Type B pancreatic cell (in vitro differentiated cells): ENCODE measurements at regions not wholly inside any gene's neighbourhood (a gene's known extent, or its start where the extent isn't known, plus 50 kb on each side); places are given as distances from the start of the nearest gene placed in this dataset.
"Not testable (repeated sequence)": the region's sequence is repeated elsewhere in the genome, so short reads cannot be mapped to it uniquely, and the experiment has no call there.

Experiments used
- DNase-seq: peaks from one replicate; pipeline ENCODE4 v3.0.0; 2021; ENCODE audit warnings: mixed read lengths; ENCODE audit not compliant: unreplicated experiment; ENCODE audit errors: extremely low spot score
- H3K27ac Mint-ChIP-seq: 2 replicates; pipeline ENCODE4 v1.8.0; 2021; ENCODE audit warnings: mild to moderate bottlenecking, mixed read lengths
- H3K27me3 Mint-ChIP-seq: 2 replicates; pipeline ENCODE4 v1.8.0; 2021; ENCODE audit warnings: mixed read lengths
- H3K36me3 Mint-ChIP-seq: 2 replicates; pipeline ENCODE4 v1.8.0; 2021; ENCODE audit warnings: mixed read lengths
- H3K4me1 Mint-ChIP-seq: one replicate; pipeline ENCODE4 v1.8.0; 2021; ENCODE audit warnings: mixed read lengths; ENCODE audit not compliant: unreplicated experiment
- H3K4me3 Mint-ChIP-seq: 2 replicates; pipeline ENCODE4 v1.8.0; 2021; ENCODE audit warnings: mild to moderate bottlenecking, mixed read lengths
- H3K9me3 Mint-ChIP-seq: 2 replicates; pipeline ENCODE4 v1.8.0; 2021; ENCODE audit warnings: mixed read lengths
- CTCF ChIP-seq: fragments of 200-600 bp; sonication (generic); conservative IDR thresholded peaks from 2 replicates; pipeline ENCODE4 v1.5.0; 2021; ENCODE audit warnings: antibody characterized with exemption, mild to moderate bottlenecking

GRCh38 chr16:87212026-87212425 lies 105.2 kb downstream of the C16orf95 start:
- TF ChIP-seq CTCF = no peak
- Mint-ChIP-seq H3K4me3 (no peak overlapping the region), H3K9me3 (no peaks in the 10 kb centered on the region), H3K27me3 (no peaks in the 10 kb centered on the region), H3K4me1 (peaks cover 7% of the 10 kb centered on the region), H3K36me3 (no peaks in the 10 kb centered on the region), H3K27ac (no peak overlapping the region)
- no peak for DNase-seq

- no peak for DNase-seq
- Mint-ChIP-seq H3K4me3 (no peak overlapping the region), H3K27me3 (no peaks in the 10 kb centered on the region), H3K27ac (no peak overlapping the region), H3K4me1 (no peaks in the 10 kb centered on the region), H3K36me3 (no peaks in the 10 kb centered on the region), H3K9me3 (no peaks in the 10 kb centered on the region)
- TF ChIP-seq CTCF = no peak
These were observed 103.7 kb downstream of the C16orf95 start for GRCh38 chr16:87213536-87213935.

- Mint-ChIP-seq H3K4me1 (no peaks in the 10 kb centered on the region), H3K9me3 (no peaks in the 10 kb centered on the region), H3K36me3 (no peaks in the 10 kb centered on the region), H3K27ac (no peak overlapping the region), H3K4me3 (no peak overlapping the region), H3K27me3 (no peaks in the 10 kb centered on the region)
- no peak for TF ChIP-seq CTCF
- no peak for DNase-seq
These were observed 100.9 kb downstream of the C16orf95 start for GRCh38 chr16:87216148-87216840.

DNA sequence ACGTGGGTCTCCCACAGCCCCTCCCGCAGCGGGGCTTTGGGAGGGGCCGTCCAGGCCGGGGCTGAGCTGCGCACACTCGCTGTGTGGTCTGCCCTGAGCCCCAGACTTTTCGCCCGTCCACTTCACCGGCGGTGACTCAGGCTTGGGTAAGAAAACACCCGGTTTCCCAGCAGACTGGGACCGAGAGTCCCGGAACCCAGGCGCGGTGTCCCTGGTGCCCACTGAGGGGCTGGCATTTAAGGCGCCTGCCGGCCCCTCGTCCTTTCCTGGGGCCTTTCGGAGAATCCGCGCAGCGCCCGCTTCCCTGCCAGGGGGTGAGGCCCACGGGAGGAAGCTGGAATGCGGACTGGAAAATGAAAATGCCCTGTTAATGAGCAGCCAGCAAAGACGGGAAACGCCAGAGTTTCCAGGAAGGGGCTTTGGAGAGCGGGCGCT lies 100.3 kb downstream of the C16orf95 start:
- H3K36me3 Mint-ChIP-seq = no peaks in the 10 kb centered on the region
- H3K4me1 Mint-ChIP-seq = no peaks in the 10 kb centered on the region
- H3K4me3 Mint-ChIP-seq = no peak overlapping the region
- no peaks in the 10 kb centered on the region for H3K9me3 Mint-ChIP-seq
- H3K27me3 Mint-ChIP-seq = no peaks in the 10 kb centered on the region
- H3K27ac Mint-ChIP-seq = no peak overlapping the region
- TF ChIP-seq CTCF = no peak
- no peak for DNase-seq

DNA sequence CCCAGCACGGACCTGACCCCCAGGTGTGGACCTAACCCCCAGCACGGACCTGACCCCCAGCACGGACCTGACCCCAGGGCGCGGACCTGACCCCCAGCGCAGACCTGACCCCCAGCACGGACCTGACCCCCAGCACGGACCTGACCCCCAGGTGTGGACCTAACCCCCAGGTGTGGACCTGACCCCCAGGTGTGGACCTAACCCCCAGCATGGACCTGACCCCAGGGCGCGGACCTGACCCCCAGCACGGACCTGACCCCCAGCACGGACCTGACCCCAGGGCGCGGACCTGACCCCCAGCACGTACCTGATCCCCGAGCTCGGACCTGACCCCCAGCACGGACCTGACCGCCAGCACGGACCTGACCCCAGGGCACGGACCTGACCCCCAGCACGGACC lies 99.4 kb downstream of the C16orf95 start:
- H3K36me3 Mint-ChIP-seq, H3K27ac Mint-ChIP-seq, H3K9me3 Mint-ChIP-seq, H3K4me3 Mint-ChIP-seq, H3K4me1 Mint-ChIP-seq, DNase-seq, H3K27me3 Mint-ChIP-seq: not testable (repeated sequence)

GRCh38 chr16:87218281-87219055 lies 98.7 kb downstream of the C16orf95 start:
- Mint-ChIP-seq H3K9me3 (no peaks in the 10 kb centered on the region), H3K27ac (no peak overlapping the region), H3K27me3 (no peaks in the 10 kb centered on the region), H3K4me3 (no peak overlapping the region), H3K4me1 (no peaks in the 10 kb centered on the region), H3K36me3 (no peaks in the 10 kb centered on the region)
- no peak for TF ChIP-seq CTCF
- no peak for DNase-seq
